Upper lobe of left lung (tissue), 6 donors: ENCODE measurements at regions not wholly inside any gene's neighbourhood (a gene's known extent, or its start where the extent isn't known, plus 50 kb on each side); places are given as distances from the start of the nearest gene placed in this dataset.

ENCODE experiments used
- ATAC-seq, 2 donors: fragments of 200-7000 bp; cut with Tn5 transposase; one replicate each; pipeline ENCODE4 v1.9.1; 2022; ENCODE audit warnings: mild to moderate bottlenecking in 2 of 2, moderate library complexity in 2 of 2; ENCODE audit not compliant: low FRiP score in 2 of 2
- DNase-seq, 2 donors: peaks; one replicate each; pipeline ENCODE4 v3.0.0-alpha.2; 2019 to 2020
- H3K27ac ChIP-seq, 4 donors: fragments of 200-600 bp; sonication (generic); one replicate each; pipeline ENCODE4 v1.5.1; 2016 to 2019
- H3K27me3 ChIP-seq, 4 donors: fragments of 200-600 bp; sonication (generic); one replicate each; pipeline ENCODE4 v1.5.1; 2017 to 2019
- H3K36me3 ChIP-seq, 4 donors: fragments of 200-600 bp; sonication (generic); one replicate each; pipeline ENCODE4 v1.5.1; 2016 to 2019
- H3K4me1 ChIP-seq, 4 donors: fragments of 200-600 bp; sonication (generic); one replicate each; pipeline ENCODE4 v1.5.1; 2018 to 2019
- H3K4me3 ChIP-seq, 4 donors: fragments of 200-600 bp; sonication (generic); one replicate each; pipeline ENCODE4 v1.5.1; 2017 to 2019; ENCODE audit warnings: mild to moderate bottlenecking in 2 of 4, moderate library complexity in 1 of 4
- H3K9me3 ChIP-seq, 4 donors: fragments of 200-600 bp; sonication (generic); one replicate each; pipeline ENCODE4 v1.5.1; 2018 to 2019
- CTCF ChIP-seq, 6 experiments: fragments of 450-650 bp in 4 of 6; fragments of 200-600 bp in 2 of 6; sonication (generic) in 2 of 6; IDR thresholded peaks; one replicate each; pipeline ENCODE4 v1.5.1; 2016 to 2019; ENCODE audit warnings: antibody characterized with exemption in 6 of 6
- EP300 ChIP-seq, 4 donors: sonication (generic); formaldehyde crosslinking; IDR thresholded peaks; one replicate each; pipeline ENCODE4 v1.5.1; 2017; ENCODE audit warnings: antibody characterized with exemption in 4 of 4, control low read depth in 2 of 4
- POLR2A ChIP-seq, 4 donors: fragments of 450-650 bp; IDR thresholded peaks; one replicate each; pipeline ENCODE4 v1.5.1; 2016 to 2017; ENCODE audit warnings: antibody characterized with exemption in 4 of 4, mild to moderate bottlenecking in 2 of 4
- POLR2AphosphoS5 ChIP-seq, 2 donors: sonication (generic); formaldehyde crosslinking; IDR thresholded peaks; one replicate each; pipeline ENCODE4 v1.5.1; 2017; ENCODE audit warnings: antibody characterized with exemption in 2 of 2
- WGBS, 2 donors: methylation state at CpG; one replicate each; pipeline ENCODE4 v1.1.5; 2017 to 2018; 5-methylcytosine and 5-hydroxymethylcytosine counted together
- donor health status: DM: no; HTN: no; CAD: no; lungs with moderate emphysema.
- donor health status: DM: no; HTN: yes; CAD: no; lungs with severe emphysema.

GRCh38 chr6:164547076-164547475, 762.3 kb downstream of the C6orf118 start:
- Histone ChIP-seq H3K27me3 (no peaks in the 10 kb centered on the region), H3K4me3 (no peak overlapping the region), H3K9me3 (no peaks in the 10 kb centered on the region), H3K36me3 (no peaks in the 10 kb centered on the region), H3K4me1 (no peaks in the 10 kb centered on the region), H3K27ac (no peak overlapping the region)
- DNase-seq, result no peak
- TF ChIP-seq POLR2A (IDR thresholded peaks at IDR 0.05) (no peak), CTCF (IDR thresholded peaks at IDR 0.05) (no peak), POLR2AphosphoS5 (IDR thresholded peaks at IDR 0.05) (no peak), EP300 (IDR thresholded peaks at IDR 0.05) (no peak)
- ATAC-seq, result no peak
- WGBS, 2 donors, result 76 to 90% methylated on average over 3 of the region's 3 CpGs

- DNase-seq (no peak), ATAC-seq (no peak)
- Histone ChIP-seq H3K27ac (no peak overlapping the region), H3K9me3 (no peaks in the 10 kb centered on the region), H3K27me3 (no peaks in the 10 kb centered on the region), H3K4me3 (no peak overlapping the region), H3K36me3 (no peaks in the 10 kb centered on the region), H3K4me1 (no peaks in the 10 kb centered on the region)
- 64 to 97% methylated on average over 2 of the region's 2 CpGs for WGBS, 2 donors
- TF ChIP-seq POLR2A (IDR thresholded peaks at IDR 0.05), result no peak
- TF ChIP-seq POLR2AphosphoS5 (IDR thresholded peaks at IDR 0.05), result no peak
- TF ChIP-seq CTCF (IDR thresholded peaks at IDR 0.05), result no peak
- no peak for TF ChIP-seq EP300 (IDR thresholded peaks at IDR 0.05)
These were observed 763.1 kb downstream of the C6orf118 start for GRCh38 chr6:164546263-164546662.

GRCh38 chr6:164534070-164534766, 775.2 kb downstream of the C6orf118 start:
- Histone ChIP-seq H3K27me3 (no peaks in the 10 kb centered on the region), H3K27ac (no peak overlapping the region), H3K4me3 (no peak overlapping the region), H3K4me1 (no peaks in the 10 kb centered on the region), H3K9me3 (no peaks in the 10 kb centered on the region), H3K36me3 (no peaks in the 10 kb centered on the region)
- DNase-seq (no peak), ATAC-seq (no peak)
- TF ChIP-seq EP300 (IDR thresholded peaks at IDR 0.05) (no peak), POLR2A (IDR thresholded peaks at IDR 0.05) (no peak), POLR2AphosphoS5 (IDR thresholded peaks at IDR 0.05) (no peak), CTCF (IDR thresholded peaks at IDR 0.05) (no peak)
- 82 to 85% methylated on average over 10 of the region's 10 CpGs for WGBS, 2 donors

GRCh38 chr6:164533045-164533362, 776.4 kb downstream of the C6orf118 start:
- Histone ChIP-seq H3K36me3 (no peaks in the 10 kb centered on the region), H3K4me3 (no peak overlapping the region), H3K27me3 (no peaks in the 10 kb centered on the region), H3K4me1 (no peaks in the 10 kb centered on the region), H3K9me3 (no peaks in the 10 kb centered on the region), H3K27ac (no peak overlapping the region)
- TF ChIP-seq EP300 (IDR thresholded peaks at IDR 0.05) (no peak), CTCF (IDR thresholded peaks at IDR 0.05) (no peak), POLR2A (IDR thresholded peaks at IDR 0.05) (no peak), POLR2AphosphoS5 (IDR thresholded peaks at IDR 0.05) (no peak)
- WGBS, 2 donors, result 36 to 44% methylated on average over 3 to 5 of the region's 5 CpGs
- peak in 1 of 2 donors; percentile 25 for DNase-seq
- ATAC-seq, result no peak
